Trophoblast cell (in vitro differentiated cells and primary cell): ENCODE measurements at regions not wholly inside any gene's neighbourhood (a gene's known extent, or its start where the extent isn't known, plus 50 kb on each side); places are given as distances from the start of the nearest gene placed in this dataset.

Experiments
- DNase-seq, 2 donors: peaks; one replicate each; pipeline ENCODE4 v3.0.0-alpha.2; 2016
- H2AFZ ChIP-seq: 2 replicates; pipeline ENCODE4 v1.6.1; 2013; ENCODE audit warnings: low read length, moderate library complexity, mild to moderate bottlenecking; ENCODE audit not compliant: insufficient read depth, poor library complexity
- H2AK5ac ChIP-seq: 2 replicates; pipeline ENCODE4 v1.6.1; 2013; ENCODE audit warnings: mild to moderate bottlenecking, low read length
- H2BK120ac ChIP-seq: 2 replicates; pipeline ENCODE4 v1.6.1; 2013; ENCODE audit warnings: low read length, mild to moderate bottlenecking, moderate library complexity; ENCODE audit not compliant: insufficient read depth, poor library complexity
- H2BK12ac ChIP-seq: 2 replicates; pipeline ENCODE4 v1.6.1; 2013; ENCODE audit warnings: mild to moderate bottlenecking, low read length, moderate library complexity
- H2BK5ac ChIP-seq: 2 replicates; pipeline ENCODE4 v1.6.1; 2013; ENCODE audit warnings: low read length, low read depth, moderate library complexity, mild to moderate bottlenecking; ENCODE audit not compliant: poor library complexity
- H3K14ac ChIP-seq: 2 replicates; pipeline ENCODE4 v1.6.1; 2013; ENCODE audit warnings: mild to moderate bottlenecking, low read length
- H3K18ac ChIP-seq: 2 replicates; pipeline ENCODE4 v1.6.1; 2013; ENCODE audit warnings: mild to moderate bottlenecking, low read length
- H3K23ac ChIP-seq: 2 replicates; pipeline ENCODE4 v1.6.1; 2013; ENCODE audit warnings: low read length
- H3K27ac ChIP-seq: 2 replicates; pipeline ENCODE4 v1.5.1; 2013; ENCODE audit warnings: low read depth, mild to moderate bottlenecking, inconsistent platforms, low read length, moderate library complexity
- H3K27me3 ChIP-seq: 2 replicates; pipeline ENCODE4 v1.6.1; 2013; ENCODE audit warnings: inconsistent platforms, mild to moderate bottlenecking, low read length, moderate library complexity; ENCODE audit not compliant: insufficient read depth
- H3K36me3 ChIP-seq, 2 experiments: 1 replicate in 1 of 2; 2 replicates in 1 of 2; pipeline ENCODE4 v1.6.1; 2013; ENCODE audit warnings: low read length in 2 of 2, mild to moderate bottlenecking in 2 of 2, moderate library complexity in 1 of 2; ENCODE audit not compliant: insufficient read depth in 2 of 2, control insufficient read depth in 1 of 2
- H3K4ac ChIP-seq: 2 replicates; pipeline ENCODE4 v1.6.1; 2013; ENCODE audit warnings: low read depth, mild to moderate bottlenecking, low read length, moderate library complexity
- H3K4me1 ChIP-seq, 2 experiments: 1 replicate in 1 of 2; 2 replicates in 1 of 2; pipeline ENCODE4 v1.6.1; 2013; ENCODE audit warnings: low read length in 2 of 2, mild to moderate bottlenecking in 2 of 2, moderate library complexity in 1 of 2; ENCODE audit not compliant: insufficient read depth in 2 of 2, control insufficient read depth in 1 of 2
- H3K4me2 ChIP-seq: 2 replicates; pipeline ENCODE4 v1.6.1; 2013; ENCODE audit warnings: inconsistent platforms, mild to moderate bottlenecking, low read length, moderate library complexity
- H3K4me3 ChIP-seq: 2 replicates; pipeline ENCODE4 v1.5.1; 2013; ENCODE audit warnings: mild to moderate bottlenecking, low read depth, low read length, inconsistent platforms
- H3K79me1 ChIP-seq: one replicate; pipeline ENCODE4 v1.6.1; 2013; ENCODE audit warnings: low read length
- H3K79me2 ChIP-seq: 2 replicates; pipeline ENCODE4 v1.6.1; 2013; ENCODE audit warnings: low read length, mild to moderate bottlenecking; ENCODE audit not compliant: control insufficient read depth, insufficient read depth, poor library complexity
- H3K9ac ChIP-seq: 2 replicates; pipeline ENCODE4 v1.6.1; 2013; ENCODE audit warnings: mild to moderate bottlenecking, low read length
- H3K9me3 ChIP-seq: 2 replicates; pipeline ENCODE4 v1.6.1; 2013; ENCODE audit warnings: low read depth, mild to moderate bottlenecking, control low read depth, inconsistent platforms, low read length; ENCODE audit not compliant: insufficient read depth
- H4K12ac ChIP-seq: 2 replicates; pipeline ENCODE4 v1.6.1; 2013; ENCODE audit warnings: low read depth, mild to moderate bottlenecking, low read length, moderate library complexity
- H4K8ac ChIP-seq: 2 replicates; pipeline ENCODE4 v1.6.1; 2013; ENCODE audit warnings: low read depth, mild to moderate bottlenecking, low read length, moderate library complexity
- H4K91ac ChIP-seq: one replicate; pipeline ENCODE4 v1.6.1; 2013; ENCODE audit warnings: low read depth, mild to moderate bottlenecking, low read length, moderate library complexity
- WGBS: extraction: QIAGEN DNeasy Blood & Tissue Kit; methylation state at CpG from one replicate; pipeline ENCODE4 v1.1.7; 2013; ENCODE audit warnings: missing lambda C conversion rate; ENCODE audit not compliant: insufficient read length, insufficient coverage; ENCODE audit errors: extremely low coverage; 5-methylcytosine and 5-hydroxymethylcytosine counted together

- H4K91ac ChIP-seq: no peak overlapping the region
- H3K27me3 ChIP-seq: no peaks in the 10 kb centered on the region
- H3K27ac ChIP-seq: no peak overlapping the region
- WGBS: no CpG with 5 or more reads among the region's 6 CpGs
- H3K18ac ChIP-seq: no peak overlapping the region
- no peaks in the 10 kb centered on the region for H3K36me3 ChIP-seq
- H2BK120ac ChIP-seq: no peak overlapping the region
- no peak overlapping the region for H4K12ac ChIP-seq
- H3K4ac ChIP-seq: no peak overlapping the region
- no peak overlapping the region for H3K23ac ChIP-seq
- H3K79me2 ChIP-seq: no peaks in the 10 kb centered on the region
- no peak for DNase-seq
- no peak overlapping the region for H2AFZ ChIP-seq
- H2BK12ac ChIP-seq: no peak overlapping the region
- H2AK5ac ChIP-seq: no peak overlapping the region
- no peaks in the 10 kb centered on the region for H3K4me1 ChIP-seq
- no peak overlapping the region for H2BK5ac ChIP-seq
- H3K79me1 ChIP-seq: no peaks in the 10 kb centered on the region
- H3K4me2 ChIP-seq: no peak overlapping the region
- H3K4me3 ChIP-seq: no peak overlapping the region
- H3K14ac ChIP-seq: no peak overlapping the region
- no peak overlapping the region for H3K9ac ChIP-seq
- no peaks in the 10 kb centered on the region for H3K9me3 ChIP-seq
- H4K8ac ChIP-seq: no peak overlapping the region
Measured at GRCh38 chr1:87765057-87765680, 436.5 kb downstream of the LMO4 start.

- WGBS: no CpG with 5 or more reads among the region's 1 CpG
Measured at GRCh38 chr1:87765681-87766070, 437.0 kb downstream of the LMO4 start.

GRCh38 chr1:87766737-87767136 lies 438.1 kb downstream of the LMO4 start:
- Histone ChIP-seq H4K12ac (no peak overlapping the region), H3K27me3 (no peaks in the 10 kb centered on the region), H3K4me2 (no peak overlapping the region), H3K4me1 (no peaks in the 10 kb centered on the region), H2BK12ac (no peak overlapping the region), H3K18ac (no peak overlapping the region), H3K23ac (no peak overlapping the region), H4K91ac (no peak overlapping the region), H2BK120ac (no peak overlapping the region), H3K9me3 (no peaks in the 10 kb centered on the region), H3K9ac (no peak overlapping the region), H3K36me3 (no peaks in the 10 kb centered on the region), H3K4ac (no peak overlapping the region), H3K79me2 (no peaks in the 10 kb centered on the region), H2AK5ac (no peak overlapping the region), H3K14ac (no peak overlapping the region), H3K27ac (no peak overlapping the region), H3K4me3 (no peak overlapping the region), H2AFZ (no peak overlapping the region), H2BK5ac (no peak overlapping the region), H3K79me1 (no peaks in the 10 kb centered on the region), H4K8ac (no peak overlapping the region)
- WGBS: no CpG with 5 or more reads among the region's 1 CpG
- DNase-seq: peak in 1 of 2 donors; percentile 28

More at GRCh38 chr1:87765681-87766070, 437.0 kb downstream of the LMO4 start:
- Histone ChIP-seq H3K23ac (no peak overlapping the region), H3K4me2 (no peak overlapping the region), H3K14ac (no peak overlapping the region), H3K9ac (no peak overlapping the region), H2BK5ac (no peak overlapping the region), H4K12ac (no peak overlapping the region), H2AFZ (no peak overlapping the region), H3K4me1 (no peaks in the 10 kb centered on the region), H3K79me2 (no peaks in the 10 kb centered on the region), H3K79me1 (no peaks in the 10 kb centered on the region), H4K8ac (no peak overlapping the region), H3K9me3 (no peaks in the 10 kb centered on the region), H3K18ac (no peak overlapping the region), H3K27ac (no peak overlapping the region), H3K36me3 (no peaks in the 10 kb centered on the region), H3K4me3 (no peak overlapping the region), H3K4ac (no peak overlapping the region), H2BK12ac (no peak overlapping the region), H2AK5ac (no peak overlapping the region), H3K27me3 (no peaks in the 10 kb centered on the region), H4K91ac (no peak overlapping the region), H2BK120ac (no peak overlapping the region)
- DNase-seq: peak in 1 of 2 donors; percentile 1

- H2AFZ ChIP-seq: no peak overlapping the region
- no peak overlapping the region for H2BK5ac ChIP-seq
- WGBS: no CpG with 5 or more reads among the region's 3 CpGs
- H3K79me1 ChIP-seq: no peaks in the 10 kb centered on the region
- no peak for DNase-seq
- no peak overlapping the region for H3K9ac ChIP-seq
- H4K8ac ChIP-seq: no peak overlapping the region
- H3K4me3 ChIP-seq: no peak overlapping the region
- H3K4me1 ChIP-seq: no peaks in the 10 kb centered on the region
- H3K4me2 ChIP-seq: no peak overlapping the region
- no peak overlapping the region for H3K23ac ChIP-seq
- no peak overlapping the region for H4K12ac ChIP-seq
- H3K18ac ChIP-seq: no peak overlapping the region
- no peaks in the 10 kb centered on the region for H3K27me3 ChIP-seq
- H2BK120ac ChIP-seq: no peak overlapping the region
- no peaks in the 10 kb centered on the region for H3K9me3 ChIP-seq
- H3K36me3 ChIP-seq: no peaks in the 10 kb centered on the region
- no peak overlapping the region for H3K27ac ChIP-seq
- H2AK5ac ChIP-seq: no peak overlapping the region
- H3K14ac ChIP-seq: no peak overlapping the region
- no peak overlapping the region for H3K4ac ChIP-seq
- H2BK12ac ChIP-seq: no peak overlapping the region
- no peak overlapping the region for H4K91ac ChIP-seq
- H3K79me2 ChIP-seq: no peaks in the 10 kb centered on the region
Measured at GRCh38 chr1:87778896-87779295, 450.2 kb downstream of the LMO4 start.
